HS-5 (cell line): ENCODE measurements at regions not wholly inside any gene's neighbourhood (a gene's known extent, or its start where the extent isn't known, plus 50 kb on each side); places are given as distances from the start of the nearest gene placed in this dataset.
"Not testable (repeated sequence)": the region's sequence is repeated elsewhere in the genome, so short reads cannot be mapped to it uniquely, and the experiment has no call there.

ENCODE experiments used
- DNase-seq: peaks from one replicate; pipeline ENCODE4 v3.0.0-alpha.2; 2012; ENCODE audit warnings: low read depth

GRCh38 chr16:65355706-65356105 lies 233.8 kb upstream of the CDH11 start:
- no peak for DNase-seq

GRCh38 chr16:65353183-65353582 lies 231.3 kb upstream of the CDH11 start:
- DNase-seq, result no peak

- no peak for DNase-seq
Measured at GRCh38 chr16:65349626-65350025, 227.8 kb upstream of the CDH11 start.

GRCh38 chr16:65343556-65343955 lies 221.7 kb upstream of the CDH11 start:
- DNase-seq, result no peak

GRCh38 chr16:65342231-65342866 lies 220.5 kb upstream of the CDH11 start:
- no peak for DNase-seq

- no peak for DNase-seq
Measured at GRCh38 chr16:65339062-65339461, 217.2 kb upstream of the CDH11 start.

- peak; percentile 70 for DNase-seq
Measured at GRCh38 chr16:65336160-65336559, 214.3 kb upstream of the CDH11 start.

- no peak for DNase-seq
Measured at GRCh38 chr16:65334081-65334480, 212.2 kb upstream of the CDH11 start.

GRCh38 chr16:65333283-65333682 lies 211.4 kb upstream of the CDH11 start:
- DNase-seq, result no peak

- DNase-seq, result no peak
Measured at GRCh38 chr16:65327346-65327745, 205.5 kb upstream of the CDH11 start.

- DNase-seq, result no peak
Measured at GRCh38 chr16:65323655-65324237, 201.9 kb upstream of the CDH11 start.

- no peak for DNase-seq
Measured at GRCh38 chr16:65319621-65320231, 197.9 kb upstream of the CDH11 start.

- DNase-seq, result no peak
Measured at GRCh38 chr16:65318590-65319257, 196.9 kb upstream of the CDH11 start.

GRCh38 chr16:65318138-65318537 lies 196.3 kb upstream of the CDH11 start:
- no peak for DNase-seq

- no peak for DNase-seq
Measured at GRCh38 chr16:65316808-65317207, 194.9 kb upstream of the CDH11 start.

GRCh38 chr16:65315081-65315780 lies 193.4 kb upstream of the CDH11 start:
- DNase-seq, result no peak

GRCh38 chr16:65314627-65315008 lies 192.8 kb upstream of the CDH11 start:
- no peak for DNase-seq

GRCh38 chr16:65313936-65314626 lies 192.2 kb upstream of the CDH11 start:
- no peak for DNase-seq

- DNase-seq, result no peak
Measured at GRCh38 chr16:65312795-65313194, 190.9 kb upstream of the CDH11 start.

GRCh38 chr16:65312071-65312470 lies 190.2 kb upstream of the CDH11 start:
- DNase-seq, result no peak

GRCh38 chr16:65310491-65310890 lies 188.6 kb upstream of the CDH11 start:
- not testable (repeated sequence) for DNase-seq

- no peak for DNase-seq
Measured at GRCh38 chr16:65309354-65309753, 187.5 kb upstream of the CDH11 start.
